Heart left ventricle (tissue), 13 donors: ENCODE measurements at regions not wholly inside any gene's neighbourhood (a gene's known extent, or its start where the extent isn't known, plus 50 kb on each side); places are given as distances from the start of the nearest gene placed in this dataset.

ENCODE experiments used
- CTCF ChIP-seq, 12 donors: fragments of 200-600 bp; sonication (generic) in 4 of 12; IDR thresholded peaks; one replicate each; pipeline versions ENCODE4 v1.5.0 to v1.8.0; 2018 to 2022; ENCODE audit warnings: antibody characterized with exemption in 12 of 12, mild to moderate bottlenecking in 5 of 12
- POLR2A ChIP-seq, 2 donors: fragments of 450-650 bp; IDR thresholded peaks; one replicate each; pipeline ENCODE4 v1.6.1; 2017; ENCODE audit warnings: antibody characterized with exemption in 2 of 2, mild to moderate bottlenecking in 2 of 2, moderate library complexity in 2 of 2
- donor health status: ischemic (EF 13 %, LVEDD 7.1; RV severe dilation, severe dysfunction).
- donor health status: DM: no; HTN: yes; CAD: no.
- donor health status: DM: no; HTN: no; CAD: no.
- donor health status: ischemic (EF 25% LVEDD 6.9; RV normal size, moderate dysfunction).
- donor health status: ischemic (EF 25% LVEDD 5.7; RV mildly dilated, moderate dysfunction).
- donor health status: ischemic (EF 35%, LVEDD 5.7; RV mildly dilated, moderate dysfunction).
- donor health status: nonischemic (EF 11% LVEDD 7.7; RV severe dilation, severe dysfunction).
- donor health status: DM: yes; HTN: yes; CAD: no.
- donor health status: PGD.
- donor health status: ischemic (EF 29% LVEDD 5.4; RV normal size, mild dysfunction).
- donor health status: nonischemic (EF 23%, LVEDD 6.1; RV moderate dilation, normal function).

- TF ChIP-seq CTCF (IDR thresholded peaks at IDR 0.05) (no peak), POLR2A (IDR thresholded peaks at IDR 0.05) (no peak)
Observed at GRCh38 chr16:35574454-35575431, 2115.3 kb downstream of the TP53TG3F start.
